Lower lobe of right lung (tissue), 2 donors: ENCODE measurements at regions not wholly inside any gene's neighbourhood (a gene's known extent, or its start where the extent isn't known, plus 50 kb on each side); places are given as distances from the start of the nearest gene placed in this dataset.
A peak's percentile ranks its signal among the peaks of the same experiment; 100 is the strongest.

Source experiments
- ATAC-seq, 2 donors: fragments of 200-7000 bp; cut with Tn5 transposase; one replicate each; pipeline ENCODE4 v1.9.1; 2020 to 2022; ENCODE audit warnings: mild to moderate bottlenecking in 2 of 2, moderate library complexity in 2 of 2
- DNase-seq: peaks from one replicate; pipeline ENCODE4 v3.0.0-alpha.2; 2020
- H3K27ac ChIP-seq: fragments of 200-600 bp; one replicate; pipeline ENCODE4 v1.8.0; 2022
- H3K27me3 ChIP-seq: fragments of 200-600 bp; one replicate; pipeline ENCODE4 v1.8.0; 2022; ENCODE audit warnings: low read depth
- H3K36me3 ChIP-seq: fragments of 200-600 bp; one replicate; pipeline ENCODE4 v1.8.0; 2022; ENCODE audit warnings: mild to moderate bottlenecking
- H3K4me1 ChIP-seq: fragments of 200-600 bp; one replicate; pipeline ENCODE4 v1.8.0; 2022
- H3K4me3 ChIP-seq: fragments of 200-600 bp; one replicate; pipeline ENCODE4 v1.8.0; 2022; ENCODE audit warnings: mild to moderate bottlenecking
- H3K9me3 ChIP-seq: fragments of 200-600 bp; one replicate; pipeline ENCODE4 v1.8.0; 2022
- intact Hi-C: fragments of 100-400 bp; cut with DNase I; formaldehyde crosslinking; loops from one replicate; pipeline ENCODE4 v1.11.0; 2022
- TF ChIP-seq, protein P1 (sequence below): fragments of 200-600 bp; IDR thresholded peaks from one replicate; pipeline ENCODE4 v1.8.0; 2022; ENCODE audit warnings: antibody characterized with exemption, mild to moderate bottlenecking
- donor health status: DM: no; HTN: yes; CAD: no; lungs with severe emphysema.

DNA sequence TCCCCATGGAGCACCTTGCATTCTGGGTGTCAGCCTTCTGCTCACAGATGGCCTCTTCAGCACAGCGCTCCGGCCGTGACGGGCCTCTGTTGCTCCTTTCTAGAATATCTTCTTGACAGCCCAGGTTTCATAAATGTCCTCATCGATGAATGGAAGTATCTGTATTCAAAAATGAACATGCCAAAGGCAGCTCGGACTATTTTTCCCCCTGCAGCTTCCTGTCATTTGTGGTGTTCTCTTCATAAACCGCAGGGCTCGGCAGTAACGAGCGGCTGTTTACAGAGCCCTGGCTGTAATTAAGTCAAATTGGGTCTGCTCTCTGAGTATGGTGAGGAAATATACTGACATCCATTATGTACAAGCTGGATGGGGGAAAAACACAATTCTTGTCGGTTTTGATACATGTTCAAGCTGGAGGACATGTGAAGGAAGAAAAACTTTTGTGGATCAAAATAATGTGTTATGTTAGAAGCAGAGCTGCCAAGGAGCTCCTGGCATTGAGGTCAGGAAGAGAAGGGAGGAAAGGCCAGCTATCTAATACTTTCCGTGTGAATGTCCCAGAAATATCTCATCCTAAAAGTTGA lies 154.1 kb upstream of the CD180 start:
- Histone ChIP-seq H3K4me3 (no peak overlapping the region), H3K9me3 (no peaks in the 10 kb centered on the region), H3K27ac (peak overlapping the region; percentile 42), H3K4me1 (peaks cover 22% of the 10 kb centered on the region), H3K27me3 (no peaks in the 10 kb centered on the region), H3K36me3 (no peaks in the 10 kb centered on the region)
- intact Hi-C loops = no loop called here
- DNase-seq (no peak), ATAC-seq (peak in 1 of 2 donors; percentile 56)
- TF ChIP-seq, protein P1, sequence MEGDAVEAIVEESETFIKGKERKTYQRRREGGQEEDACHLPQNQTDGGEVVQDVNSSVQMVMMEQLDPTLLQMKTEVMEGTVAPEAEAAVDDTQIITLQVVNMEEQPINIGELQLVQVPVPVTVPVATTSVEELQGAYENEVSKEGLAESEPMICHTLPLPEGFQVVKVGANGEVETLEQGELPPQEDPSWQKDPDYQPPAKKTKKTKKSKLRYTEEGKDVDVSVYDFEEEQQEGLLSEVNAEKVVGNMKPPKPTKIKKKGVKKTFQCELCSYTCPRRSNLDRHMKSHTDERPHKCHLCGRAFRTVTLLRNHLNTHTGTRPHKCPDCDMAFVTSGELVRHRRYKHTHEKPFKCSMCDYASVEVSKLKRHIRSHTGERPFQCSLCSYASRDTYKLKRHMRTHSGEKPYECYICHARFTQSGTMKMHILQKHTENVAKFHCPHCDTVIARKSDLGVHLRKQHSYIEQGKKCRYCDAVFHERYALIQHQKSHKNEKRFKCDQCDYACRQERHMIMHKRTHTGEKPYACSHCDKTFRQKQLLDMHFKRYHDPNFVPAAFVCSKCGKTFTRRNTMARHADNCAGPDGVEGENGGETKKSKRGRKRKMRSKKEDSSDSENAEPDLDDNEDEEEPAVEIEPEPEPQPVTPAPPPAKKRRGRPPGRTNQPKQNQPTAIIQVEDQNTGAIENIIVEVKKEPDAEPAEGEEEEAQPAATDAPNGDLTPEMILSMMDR = no peak

DNA sequence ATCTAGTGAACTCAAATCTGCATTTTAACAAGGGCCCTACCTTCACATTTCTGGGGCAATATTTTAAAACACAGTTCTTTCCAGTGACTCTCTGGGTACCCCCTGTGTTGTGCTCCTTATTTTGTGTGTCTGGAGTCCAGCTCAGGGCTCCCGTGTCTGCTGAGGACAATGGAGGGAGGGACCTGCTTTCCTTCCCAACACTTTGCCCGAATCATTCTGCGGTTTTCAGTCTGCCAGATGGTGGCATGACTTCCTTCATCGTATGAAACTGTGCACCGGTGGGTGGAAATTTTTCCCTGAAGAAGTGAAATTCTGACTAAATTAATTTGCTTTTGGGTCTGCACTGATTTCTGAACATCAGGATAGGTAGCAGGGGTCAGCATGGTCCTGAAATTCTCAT lies 153.6 kb upstream of the CD180 start:
- intact Hi-C loops = no loop called here
- DNase-seq (no peak), ATAC-seq (no peak)
- no peaks in the 10 kb centered on the region for H3K36me3 ChIP-seq
- peaks cover 22% of the 10 kb centered on the region for H3K4me1 ChIP-seq
- no peaks in the 10 kb centered on the region for H3K27me3 ChIP-seq
- TF ChIP-seq, protein P1 = no peak
- H3K4me3 ChIP-seq = no peak overlapping the region
- peak overlapping the region; percentile 42 for H3K27ac ChIP-seq
- H3K9me3 ChIP-seq = no peaks in the 10 kb centered on the region

DNA sequence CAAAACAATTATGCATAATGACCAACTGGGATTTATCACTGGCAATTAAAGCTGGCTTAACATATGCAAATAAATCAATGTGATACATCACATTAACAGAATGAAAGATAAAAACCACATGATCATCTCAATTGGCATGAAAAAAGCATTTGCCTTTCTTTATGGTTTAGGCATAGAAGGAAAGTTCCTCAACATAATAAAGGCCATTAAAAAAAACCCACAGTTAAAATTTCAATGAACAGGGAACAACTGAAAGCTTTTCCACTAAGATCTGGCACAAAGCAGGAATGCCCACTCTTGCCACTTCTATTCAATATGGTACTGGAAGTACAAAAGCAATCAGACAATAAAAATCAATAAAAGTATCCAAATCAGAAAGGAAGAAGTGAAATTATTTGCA lies 151.2 kb upstream of the CD180 start:
- intact Hi-C loops = no loop called here
- Histone ChIP-seq H3K36me3 (no peaks in the 10 kb centered on the region), H3K27ac (no peak overlapping the region), H3K27me3 (no peaks in the 10 kb centered on the region), H3K4me3 (no peak overlapping the region), H3K4me1 (peaks cover 11% of the 10 kb centered on the region), H3K9me3 (no peaks in the 10 kb centered on the region)
- ATAC-seq (no peak), DNase-seq (no peak)
- TF ChIP-seq, protein P1 = no peak

- intact Hi-C loops = no loop called here
- H3K27me3 ChIP-seq = no peaks in the 10 kb centered on the region
- H3K27ac ChIP-seq = no peak overlapping the region
- TF ChIP-seq, protein P1 = no peak
- ATAC-seq (no peak), DNase-seq (no peak)
- H3K4me3 ChIP-seq = no peak overlapping the region
- H3K4me1 ChIP-seq = peaks cover 11% of the 10 kb centered on the region
- no peaks in the 10 kb centered on the region for H3K36me3 ChIP-seq
- H3K9me3 ChIP-seq = no peaks in the 10 kb centered on the region
Observed at GRCh38 chr5:67346611-67347010, 150.0 kb upstream of the CD180 start.

- Histone ChIP-seq H3K4me3 (no peak overlapping the region), H3K36me3 (no peaks in the 10 kb centered on the region), H3K27me3 (no peaks in the 10 kb centered on the region), H3K4me1 (no peaks in the 10 kb centered on the region), H3K27ac (no peak overlapping the region), H3K9me3 (no peaks in the 10 kb centered on the region)
- ATAC-seq (no peak), DNase-seq (no peak)
- intact Hi-C loops = no loop called here
- TF ChIP-seq, protein P1 = no peak
Observed at GRCh38 chr5:67344870-67345269, 148.3 kb upstream of the CD180 start.

- Histone ChIP-seq H3K27ac (no peak overlapping the region), H3K9me3 (no peaks in the 10 kb centered on the region), H3K4me1 (no peaks in the 10 kb centered on the region), H3K36me3 (no peaks in the 10 kb centered on the region), H3K27me3 (no peaks in the 10 kb centered on the region), H3K4me3 (no peak overlapping the region)
- no peak for DNase-seq
- ATAC-seq = no peak
- intact Hi-C loops = no loop called here
- TF ChIP-seq, protein P1 = no peak
Observed at GRCh38 chr5:67343835-67344234, 147.2 kb upstream of the CD180 start.
